Stomach (tissue), 4 donors: ENCODE measurements at regions not wholly inside any gene's neighbourhood (a gene's known extent, or its start where the extent isn't known, plus 50 kb on each side); places are given as distances from the start of the nearest gene placed in this dataset.

ENCODE experiments used
- POLR2A ChIP-seq, 4 donors: fragments of 450-650 bp; IDR thresholded peaks; one replicate each; pipeline ENCODE4 v1.6.1; 2016; ENCODE audit warnings: antibody characterized with exemption in 4 of 4, control low read depth in 2 of 4, mild to moderate bottlenecking in 1 of 4, moderate library complexity in 1 of 4
- TF ChIP-seq, protein P1 (sequence below), 7 experiments: fragments of 450-650 bp in 4 of 7; fragments of 200-600 bp in 3 of 7; sonication (generic) in 3 of 7; IDR thresholded peaks; one replicate each; pipeline ENCODE4 v1.5.1; 2016 to 2019; ENCODE audit warnings: antibody characterized with exemption in 7 of 7, control low read depth in 2 of 7, mild to moderate bottlenecking in 1 of 7

DNA sequence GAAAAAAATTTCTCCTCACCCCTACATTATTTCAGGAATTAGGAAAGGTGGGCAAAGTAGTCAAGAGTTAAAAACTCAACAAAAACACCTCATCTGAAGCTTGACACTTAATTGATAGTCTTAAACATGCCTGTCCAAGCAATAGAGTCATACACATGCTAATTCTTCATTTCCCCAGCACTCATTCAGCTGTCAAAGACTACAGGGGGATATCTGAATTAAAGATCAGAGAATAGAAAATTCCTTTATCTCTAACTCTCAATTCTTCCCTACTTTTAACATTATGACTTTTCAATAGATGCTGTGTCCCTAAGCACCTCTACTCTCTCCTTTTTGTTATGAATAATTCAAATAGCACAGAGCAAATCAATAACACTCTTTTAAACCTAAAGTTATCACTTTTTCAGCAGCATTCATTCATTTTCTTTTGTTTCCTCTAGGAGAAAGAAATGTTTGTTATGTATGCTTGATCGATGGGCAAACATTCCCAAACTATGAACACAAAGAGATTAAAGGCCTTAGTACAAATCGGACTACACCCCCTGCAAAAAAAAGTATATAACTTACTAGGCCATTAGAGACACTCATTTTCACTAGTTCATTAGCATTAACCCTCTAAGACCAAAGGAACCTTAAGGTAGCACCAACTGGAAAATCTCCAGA is 94.9 kb upstream of the SPTLC3 start:
- TF ChIP-seq POLR2A (IDR thresholded peaks at IDR 0.05): no peak
- TF ChIP-seq, protein P1, sequence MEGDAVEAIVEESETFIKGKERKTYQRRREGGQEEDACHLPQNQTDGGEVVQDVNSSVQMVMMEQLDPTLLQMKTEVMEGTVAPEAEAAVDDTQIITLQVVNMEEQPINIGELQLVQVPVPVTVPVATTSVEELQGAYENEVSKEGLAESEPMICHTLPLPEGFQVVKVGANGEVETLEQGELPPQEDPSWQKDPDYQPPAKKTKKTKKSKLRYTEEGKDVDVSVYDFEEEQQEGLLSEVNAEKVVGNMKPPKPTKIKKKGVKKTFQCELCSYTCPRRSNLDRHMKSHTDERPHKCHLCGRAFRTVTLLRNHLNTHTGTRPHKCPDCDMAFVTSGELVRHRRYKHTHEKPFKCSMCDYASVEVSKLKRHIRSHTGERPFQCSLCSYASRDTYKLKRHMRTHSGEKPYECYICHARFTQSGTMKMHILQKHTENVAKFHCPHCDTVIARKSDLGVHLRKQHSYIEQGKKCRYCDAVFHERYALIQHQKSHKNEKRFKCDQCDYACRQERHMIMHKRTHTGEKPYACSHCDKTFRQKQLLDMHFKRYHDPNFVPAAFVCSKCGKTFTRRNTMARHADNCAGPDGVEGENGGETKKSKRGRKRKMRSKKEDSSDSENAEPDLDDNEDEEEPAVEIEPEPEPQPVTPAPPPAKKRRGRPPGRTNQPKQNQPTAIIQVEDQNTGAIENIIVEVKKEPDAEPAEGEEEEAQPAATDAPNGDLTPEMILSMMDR (IDR thresholded peaks at IDR 0.05): no peak
